ENCODE measurements at regions not wholly inside any gene's neighbourhood (a gene's known extent, or its start where the extent isn't known, plus 50 kb on each side); places are given as distances from the start of the nearest gene placed in this dataset.

GRCh38 chr19:30235946-30236345, 136.2 kb upstream of the ZNF536 start:
- TF ChIP-seq CTCF (IDR thresholded peaks at IDR 0.05): no peak
- TF ChIP-seq POLR2A (IDR thresholded peaks at IDR 0.05): no peak

Measured in heart left ventricle (tissue), 13 donors.